Esophagus squamous epithelium (tissue), 5 donors: ENCODE measurements at regions not wholly inside any gene's neighbourhood (a gene's known extent, or its start where the extent isn't known, plus 50 kb on each side); places are given as distances from the start of the nearest gene placed in this dataset.

Experiments used
- DNase-seq: peaks from one replicate; lab custom pipeline; 2025; lab: John Stamatoyannopoulos, UW
- H3K27ac ChIP-seq, 4 donors: fragments of 200-600 bp; sonication (generic); one replicate each; pipeline ENCODE4 v1.5.1; 2016 to 2019; ENCODE audit warnings: mild to moderate bottlenecking in 1 of 4
- H3K27me3 ChIP-seq, 4 donors: fragments of 200-600 bp; sonication (generic); 1 replicate in 3 of 4; 2 replicates in 1 of 4; pipeline versions ENCODE4 v1.5.1 to v1.6.0; 2017 to 2021; ENCODE audit warnings: antibody characterized with exemption in 1 of 4
- H3K36me3 ChIP-seq, 3 donors: fragments of 200-600 bp; sonication (generic); one replicate each; pipeline ENCODE4 v1.5.1; 2016 to 2019
- H3K4me1 ChIP-seq, 3 donors: fragments of 200-600 bp; sonication (generic); one replicate each; pipeline ENCODE4 v1.5.1; 2017 to 2019
- H3K4me3 ChIP-seq, 4 donors: fragments of 200-600 bp; sonication (generic); 1 replicate in 3 of 4; 2 replicates in 1 of 4; pipeline ENCODE4 v1.5.1; 2016 to 2019; ENCODE audit warnings: mild to moderate bottlenecking in 2 of 4, moderate library complexity in 1 of 4
- H3K9me3 ChIP-seq, 3 donors: fragments of 200-600 bp; sonication (generic); one replicate each; pipeline ENCODE4 v1.5.1; 2016 to 2019
- CTCF ChIP-seq, 6 experiments: fragments of 450-650 bp in 4 of 6; fragments of 200-600 bp in 2 of 6; sonication (generic) in 2 of 6; IDR thresholded peaks; one replicate each; pipeline ENCODE4 v1.5.1; 2016 to 2019; ENCODE audit warnings: antibody characterized with exemption in 6 of 6, mild to moderate bottlenecking in 4 of 6, moderate library complexity in 4 of 6
- POLR2A ChIP-seq, 4 donors: fragments of 450-650 bp; IDR thresholded peaks; one replicate each; pipeline ENCODE4 v1.6.1; 2017; ENCODE audit warnings: antibody characterized with exemption in 4 of 4, mild to moderate bottlenecking in 4 of 4, moderate library complexity in 3 of 4
- WGBS, 2 donors: methylation state at CpG; one replicate each; pipeline ENCODE4 v1.1.5; 2018; 5-methylcytosine and 5-hydroxymethylcytosine counted together
- intact Hi-C: fragments of 100-400 bp; cut with DNase I; formaldehyde crosslinking; loops from one replicate; pipeline ENCODE4 v1.15.0; 2022
- donor health status: DM: yes; HTN: yes; CAD: no.

GRCh38 chr9:20009606-20010005, 220.8 kb upstream of the SLC24A2 start:
- intact Hi-C loops = no loop called here
- Histone ChIP-seq H3K4me3 (no peak overlapping the region), H3K27me3 (no peaks in the 10 kb centered on the region), H3K9me3 (no peaks in the 10 kb centered on the region), H3K36me3 (no peaks in the 10 kb centered on the region), H3K27ac (no peak overlapping the region), H3K4me1 (no peaks in the 10 kb centered on the region)
- no peak for TF ChIP-seq CTCF (IDR thresholded peaks at IDR 0.05)
- TF ChIP-seq POLR2A (IDR thresholded peaks at IDR 0.05) = no peak
- no peak for DNase-seq
- WGBS, 2 donors = 71 to 86% methylated on average over 1 to 2 of the region's 2 CpGs

- DNase-seq = no peak
- TF ChIP-seq CTCF (IDR thresholded peaks at IDR 0.05) = no peak
- no peak for TF ChIP-seq POLR2A (IDR thresholded peaks at IDR 0.05)
- Histone ChIP-seq H3K27me3 (no peaks in the 10 kb centered on the region), H3K36me3 (no peaks in the 10 kb centered on the region), H3K4me1 (no peaks in the 10 kb centered on the region), H3K4me3 (no peak overlapping the region), H3K27ac (no peak overlapping the region), H3K9me3 (no peaks in the 10 kb centered on the region)
- WGBS, 2 donors = 82 to 93% methylated on average over 2 of the region's 2 CpGs
- intact Hi-C loops = no loop called here
Observed at GRCh38 chr9:20002011-20002410, 213.2 kb upstream of the SLC24A2 start.

GRCh38 chr9:20001058-20001457, 212.2 kb upstream of the SLC24A2 start:
- H3K9me3 ChIP-seq = no peaks in the 10 kb centered on the region
- H3K4me1 ChIP-seq = no peaks in the 10 kb centered on the region
- no peak overlapping the region for H3K27ac ChIP-seq
- no peak for DNase-seq
- intact Hi-C loops = no loop called here
- WGBS, 2 donors = 66 to 71% methylated on average over 5 of the region's 5 CpGs
- TF ChIP-seq POLR2A (IDR thresholded peaks at IDR 0.05) (no peak), CTCF (IDR thresholded peaks at IDR 0.05) (no peak)
- H3K4me3 ChIP-seq = no peak overlapping the region
- H3K27me3 ChIP-seq = no peaks in the 10 kb centered on the region
- H3K36me3 ChIP-seq = no peaks in the 10 kb centered on the region

GRCh38 chr9:19999491-20000057, 210.7 kb upstream of the SLC24A2 start:
- H3K27me3 ChIP-seq = no peaks in the 10 kb centered on the region
- intact Hi-C loops = no loop called here
- H3K36me3 ChIP-seq = no peaks in the 10 kb centered on the region
- H3K27ac ChIP-seq = no peak overlapping the region
- 35 to 71% methylated on average over 2 of the region's 2 CpGs for WGBS, 2 donors
- DNase-seq = no peak
- no peaks in the 10 kb centered on the region for H3K9me3 ChIP-seq
- no peak for TF ChIP-seq POLR2A (IDR thresholded peaks at IDR 0.05)
- no peak for TF ChIP-seq CTCF (IDR thresholded peaks at IDR 0.05)
- H3K4me3 ChIP-seq = no peak overlapping the region
- H3K4me1 ChIP-seq = no peaks in the 10 kb centered on the region

GRCh38 chr9:19998823-19999455, 210.1 kb upstream of the SLC24A2 start:
- no peak overlapping the region for H3K4me3 ChIP-seq
- no peaks in the 10 kb centered on the region for H3K27me3 ChIP-seq
- no peak for DNase-seq
- no peaks in the 10 kb centered on the region for H3K9me3 ChIP-seq
- no peaks in the 10 kb centered on the region for H3K36me3 ChIP-seq
- H3K4me1 ChIP-seq = no peaks in the 10 kb centered on the region
- TF ChIP-seq POLR2A (IDR thresholded peaks at IDR 0.05) (no peak), CTCF (IDR thresholded peaks at IDR 0.05) (no peak)
- 36 to 44% methylated on average over 3 of the region's 3 CpGs for WGBS, 2 donors
- no peak overlapping the region for H3K27ac ChIP-seq
- intact Hi-C loops = no loop called here
